ENCODE measurements at regions not wholly inside any gene's neighbourhood (a gene's known extent, or its start where the extent isn't known, plus 50 kb on each side); places are given as distances from the start of the nearest gene placed in this dataset.

GRCh38 chr18:44130376-44130942 is 550.2 kb upstream of the SETBP1 start:
- Histone ChIP-seq H2AFZ (no peak overlapping the region), H3K4me2 (ENCODE audit: unreplicated experiment) (no peak overlapping the region), H3K4me1 (ENCODE audit: insufficient read depth) (peaks cover 24% of the 10 kb centered on the region), H4K20me1 (ENCODE audit: insufficient read depth) (no peaks in the 10 kb centered on the region), H3K9me3 (ENCODE audit: low read depth) (no peaks in the 10 kb centered on the region), H3K27me3 (replicated peaks; ENCODE audit: insufficient read depth) (no peaks in the 10 kb centered on the region), H3K36me3 (ENCODE audit: low read depth) (no peaks in the 10 kb centered on the region), H3F3A (ENCODE audit: insufficient read depth) (no peaks in the 10 kb centered on the region), H3K9me2 (ENCODE audit: insufficient read depth) (no peaks in the 10 kb centered on the region), H3K79me2 (ENCODE audit: insufficient read depth) (no peaks in the 10 kb centered on the region), H3K27ac (no peak overlapping the region), H3K9ac (no peak overlapping the region), H3K4me3 (no peak overlapping the region)
- 75 to 77% methylated on average over 5 of the region's 5 CpGs for WGBS, 2 experiments (ENCODE audit: low coverage in 1 of 2, low lambda C conversion rate in 2 of 2, missing lambda C conversion rate in 2 of 2)
- peak; percentile 49 for DNase-seq
- TF ChIP-seq EZH2 (IDR thresholded peaks at IDR 0.05; ENCODE audit: insufficient read depth, poor library complexity, severe bottlenecking) (no peak), EZH2phosphoT487 (IDR thresholded peaks at IDR 0.05; ENCODE audit: insufficient read depth, low read depth) (no peak)
- in situ Hi-C loops (cut with MboI): loop anchor here (25.0 kb wide), 3 partner anchors 532 to 857 kb away; no protein-coding TSS in a partner anchor

DNA sequence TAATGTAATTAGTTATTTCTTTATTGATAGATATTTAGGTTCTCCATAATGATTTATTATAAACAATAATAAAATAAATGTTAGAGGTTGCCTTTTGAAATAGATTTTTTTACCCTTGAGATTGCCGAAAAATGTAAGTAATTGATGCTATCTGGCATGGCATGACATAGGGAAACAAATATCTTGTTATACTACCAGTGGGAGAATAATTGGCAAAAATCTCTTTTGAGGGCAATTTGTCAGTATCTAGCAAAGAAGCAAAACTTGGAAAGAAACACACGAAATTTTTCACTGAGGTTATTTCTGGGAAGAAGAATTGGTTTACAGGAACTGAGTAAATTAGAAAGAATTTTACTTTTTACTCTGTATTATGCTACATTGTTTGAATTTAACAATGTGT is 547.2 kb upstream of the SETBP1 start:
- no peak overlapping the region for H3K4me3 ChIP-seq
- no peak overlapping the region for H3K9ac ChIP-seq
- peak overlapping the region; percentile 69 for H3K4me2 ChIP-seq (ENCODE audit: unreplicated experiment)
- H3K27me3 ChIP-seq (replicated peaks; ENCODE audit: insufficient read depth): no peaks in the 10 kb centered on the region
- 3 to 10% methylated on average over 2 of the region's 2 CpGs for WGBS, 2 experiments (ENCODE audit: low coverage in 1 of 2, low lambda C conversion rate in 2 of 2, missing lambda C conversion rate in 2 of 2)
- peak; percentile 26 for DNase-seq
- no peaks in the 10 kb centered on the region for H3K9me2 ChIP-seq (ENCODE audit: insufficient read depth)
- TF ChIP-seq EZH2phosphoT487 (IDR thresholded peaks at IDR 0.05; ENCODE audit: insufficient read depth, low read depth) (no peak), EZH2 (IDR thresholded peaks at IDR 0.05; ENCODE audit: insufficient read depth, poor library complexity, severe bottlenecking) (no peak)
- in situ Hi-C loops (cut with MboI): loop anchor here (25.0 kb wide), 3 partner anchors 529 to 854 kb away; no protein-coding TSS in a partner anchor
- H2AFZ ChIP-seq: no peak overlapping the region
- no peaks in the 10 kb centered on the region for H3K36me3 ChIP-seq (ENCODE audit: low read depth)
- H3K27ac ChIP-seq: no peak overlapping the region
- H4K20me1 ChIP-seq (ENCODE audit: insufficient read depth): no peaks in the 10 kb centered on the region
- H3K79me2 ChIP-seq (ENCODE audit: insufficient read depth): no peaks in the 10 kb centered on the region
- peaks cover 19% of the 10 kb centered on the region for H3K4me1 ChIP-seq (ENCODE audit: insufficient read depth)
- H3F3A ChIP-seq (ENCODE audit: insufficient read depth): no peaks in the 10 kb centered on the region
- H3K9me3 ChIP-seq (ENCODE audit: low read depth): no peaks in the 10 kb centered on the region

- no peaks in the 10 kb centered on the region for H3K27me3 ChIP-seq (replicated peaks; ENCODE audit: insufficient read depth)
- no peak for DNase-seq
- WGBS, 2 experiments (ENCODE audit: low coverage in 1 of 2, low lambda C conversion rate in 2 of 2, missing lambda C conversion rate in 2 of 2): 84 to 87% methylated on average over 4 of the region's 4 CpGs
- no peaks in the 10 kb centered on the region for H3F3A ChIP-seq (ENCODE audit: insufficient read depth)
- H3K4me2 ChIP-seq (ENCODE audit: unreplicated experiment): no peak overlapping the region
- H3K9me2 ChIP-seq (ENCODE audit: insufficient read depth): no peaks in the 10 kb centered on the region
- no peak overlapping the region for H3K27ac ChIP-seq
- H3K9me3 ChIP-seq (ENCODE audit: low read depth): no peaks in the 10 kb centered on the region
- no peaks in the 10 kb centered on the region for H4K20me1 ChIP-seq (ENCODE audit: insufficient read depth)
- no peak overlapping the region for H3K4me3 ChIP-seq
- in situ Hi-C loops (cut with MboI): loop anchor here (25.0 kb wide), 3 partner anchors 528 to 853 kb away; no protein-coding TSS in a partner anchor
- H3K36me3 ChIP-seq (ENCODE audit: low read depth): no peaks in the 10 kb centered on the region
- TF ChIP-seq EZH2phosphoT487 (IDR thresholded peaks at IDR 0.05; ENCODE audit: insufficient read depth, low read depth) (no peak), EZH2 (IDR thresholded peaks at IDR 0.05; ENCODE audit: insufficient read depth, poor library complexity, severe bottlenecking) (no peak)
- no peak overlapping the region for H3K9ac ChIP-seq
- no peak overlapping the region for H2AFZ ChIP-seq
- H3K79me2 ChIP-seq (ENCODE audit: insufficient read depth): no peaks in the 10 kb centered on the region
- peaks cover 14% of the 10 kb centered on the region for H3K4me1 ChIP-seq (ENCODE audit: insufficient read depth)
Measured at GRCh38 chr18:44134447-44134846, 546.2 kb upstream of the SETBP1 start.

GRCh38 chr18:44135741-44136140 is 544.9 kb upstream of the SETBP1 start:
- no peak for DNase-seq
- no peaks in the 10 kb centered on the region for H3K9me2 ChIP-seq (ENCODE audit: insufficient read depth)
- no peaks in the 10 kb centered on the region for H3K79me2 ChIP-seq (ENCODE audit: insufficient read depth)
- H3K4me2 ChIP-seq (ENCODE audit: unreplicated experiment): no peak overlapping the region
- H3K27ac ChIP-seq: no peak overlapping the region
- no peaks in the 10 kb centered on the region for H3K27me3 ChIP-seq (replicated peaks; ENCODE audit: insufficient read depth)
- H3K4me3 ChIP-seq: no peak overlapping the region
- TF ChIP-seq EZH2 (IDR thresholded peaks at IDR 0.05; ENCODE audit: insufficient read depth, poor library complexity, severe bottlenecking) (no peak), EZH2phosphoT487 (IDR thresholded peaks at IDR 0.05; ENCODE audit: insufficient read depth, low read depth) (no peak)
- no peak overlapping the region for H2AFZ ChIP-seq
- H3K36me3 ChIP-seq (ENCODE audit: low read depth): no peaks in the 10 kb centered on the region
- in situ Hi-C loops (cut with MboI): loop anchor here (25.0 kb wide), 3 partner anchors 527 to 852 kb away; no protein-coding TSS in a partner anchor
- H4K20me1 ChIP-seq (ENCODE audit: insufficient read depth): no peaks in the 10 kb centered on the region
- H3K4me1 ChIP-seq (ENCODE audit: insufficient read depth): peaks cover 14% of the 10 kb centered on the region
- no peaks in the 10 kb centered on the region for H3F3A ChIP-seq (ENCODE audit: insufficient read depth)
- WGBS, 2 experiments (ENCODE audit: low coverage in 1 of 2, low lambda C conversion rate in 2 of 2, missing lambda C conversion rate in 2 of 2): 93 to 99% methylated on average over 4 of the region's 4 CpGs
- H3K9me3 ChIP-seq (ENCODE audit: low read depth): no peaks in the 10 kb centered on the region
- H3K9ac ChIP-seq: no peak overlapping the region
